Nephron (organoid): ENCODE measurements at regions not wholly inside any gene's neighbourhood (a gene's known extent, or its start where the extent isn't known, plus 50 kb on each side); places are given as distances from the start of the nearest gene placed in this dataset.
"Not testable (repeated sequence)": the region's sequence is repeated elsewhere in the genome, so short reads cannot be mapped to it uniquely, and the experiment has no call there.

ENCODE experiments used
- H3K27ac Mint-ChIP-seq, 3 experiments: 2 replicates each; pipeline ENCODE4 v1.8.0; 2020; ENCODE audit warnings: mixed read lengths in 3 of 3, mild to moderate bottlenecking in 2 of 3, moderate library complexity in 1 of 3
- H3K27me3 Mint-ChIP-seq: 2 replicates; pipeline ENCODE4 v1.8.0; 2021; ENCODE audit warnings: low read depth, mild to moderate bottlenecking, moderate library complexity, mixed read lengths
- H3K36me3 Mint-ChIP-seq: 2 replicates; pipeline ENCODE4 v1.8.0; 2020; ENCODE audit warnings: low read depth, mixed read lengths
- H3K4me1 Mint-ChIP-seq: 2 replicates; pipeline ENCODE4 v1.8.0; 2020; ENCODE audit warnings: mixed read lengths
- H3K4me3 Mint-ChIP-seq, 3 experiments: 2 replicates each; pipeline ENCODE4 v1.8.0; 2020; ENCODE audit warnings: mild to moderate bottlenecking in 3 of 3, mixed read lengths in 3 of 3, moderate library complexity in 2 of 3
- H3K9me3 Mint-ChIP-seq: 2 replicates; pipeline ENCODE4 v1.8.0; 2020; ENCODE audit warnings: mixed read lengths
- CTCF ChIP-seq, 3 experiments: fragments of 200-600 bp; sonication (generic); IDR thresholded peaks; one replicate each; pipeline ENCODE4 v1.5.0; 2021; ENCODE audit warnings: antibody characterized with exemption in 3 of 3; ENCODE audit not compliant: unreplicated experiment in 3 of 3

DNA sequence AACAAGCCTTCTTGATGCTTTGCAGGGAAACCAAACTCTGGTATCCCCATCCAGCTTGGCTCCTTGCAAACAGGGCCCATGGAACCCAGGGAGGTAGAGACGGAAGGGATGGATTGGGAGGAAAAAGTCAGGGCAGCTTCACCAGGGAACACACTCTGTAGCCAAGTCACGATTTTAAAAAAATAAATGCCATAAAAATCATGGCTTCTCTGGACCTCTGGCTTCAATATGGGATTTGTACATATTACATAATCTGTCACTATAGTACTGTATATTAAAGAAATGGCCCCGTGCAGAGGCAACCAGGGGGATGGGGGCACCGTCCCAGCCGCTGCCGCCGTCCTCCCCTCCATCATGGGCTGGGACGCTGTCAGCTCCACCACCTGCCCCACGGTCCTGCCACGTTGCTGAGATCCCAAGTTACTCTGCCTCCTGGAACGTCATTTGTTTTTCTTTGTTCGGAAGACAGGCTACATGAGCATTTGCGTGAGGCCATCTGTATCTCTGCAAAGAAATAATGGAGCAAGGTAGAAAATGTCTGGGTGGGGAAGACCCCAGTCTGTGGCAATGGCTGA, 313.3 kb downstream of the ZNF536 start:
- Mint-ChIP-seq H3K36me3 (no peaks in the 10 kb centered on the region), H3K27ac (peak overlapping the region; percentile 65 to 80 (median 76)), H3K4me3 (no peak overlapping the region), H3K4me1 (peaks cover 53% of the 10 kb centered on the region), H3K27me3 (peaks cover 13% of the 10 kb centered on the region), H3K9me3 (no peaks in the 10 kb centered on the region)
- TF ChIP-seq CTCF (IDR thresholded peaks at IDR 0.05; ENCODE audit: unreplicated experiment in 3 of 3): no peak

- peaks cover 12% of the 10 kb centered on the region for H3K27me3 Mint-ChIP-seq
- no peak overlapping the region for H3K27ac Mint-ChIP-seq
- H3K4me3 Mint-ChIP-seq: no peak overlapping the region
- no peaks in the 10 kb centered on the region for H3K36me3 Mint-ChIP-seq
- no peaks in the 10 kb centered on the region for H3K9me3 Mint-ChIP-seq
- no peak for TF ChIP-seq CTCF (IDR thresholded peaks at IDR 0.05; ENCODE audit: unreplicated experiment in 3 of 3)
- H3K4me1 Mint-ChIP-seq: peaks cover 47% of the 10 kb centered on the region
Observed at GRCh38 chr19:30684613-30685012, 312.4 kb downstream of the ZNF536 start.

GRCh38 chr19:30682999-30683536, 310.9 kb downstream of the ZNF536 start:
- peaks cover 8% of the 10 kb centered on the region for H3K27me3 Mint-ChIP-seq
- no peaks in the 10 kb centered on the region for H3K9me3 Mint-ChIP-seq
- peak; percentile 88 to 92 (median 92) for TF ChIP-seq CTCF (IDR thresholded peaks at IDR 0.05; ENCODE audit: unreplicated experiment in 3 of 3)
- peaks cover 41% of the 10 kb centered on the region for H3K4me1 Mint-ChIP-seq
- H3K36me3 Mint-ChIP-seq: no peaks in the 10 kb centered on the region
- peak overlapping the region; percentile 37 to 72 (median 66) for H3K27ac Mint-ChIP-seq
- peak overlapping the region in 1 of 3 experiments; percentile 56 for H3K4me3 Mint-ChIP-seq

- no peaks in the 10 kb centered on the region for H3K36me3 Mint-ChIP-seq
- H3K27ac Mint-ChIP-seq: peak overlapping the region; percentile 37 to 72 (median 66)
- no peaks in the 10 kb centered on the region for H3K9me3 Mint-ChIP-seq
- peaks cover 11% of the 10 kb centered on the region for H3K27me3 Mint-ChIP-seq
- H3K4me3 Mint-ChIP-seq: peak overlapping the region in 1 of 3 experiments; percentile 56
- TF ChIP-seq CTCF (IDR thresholded peaks at IDR 0.05; ENCODE audit: unreplicated experiment in 3 of 3): no peak
- H3K4me1 Mint-ChIP-seq: peaks cover 37% of the 10 kb centered on the region
Observed at GRCh38 chr19:30682146-30682998, 310.2 kb downstream of the ZNF536 start.

DNA sequence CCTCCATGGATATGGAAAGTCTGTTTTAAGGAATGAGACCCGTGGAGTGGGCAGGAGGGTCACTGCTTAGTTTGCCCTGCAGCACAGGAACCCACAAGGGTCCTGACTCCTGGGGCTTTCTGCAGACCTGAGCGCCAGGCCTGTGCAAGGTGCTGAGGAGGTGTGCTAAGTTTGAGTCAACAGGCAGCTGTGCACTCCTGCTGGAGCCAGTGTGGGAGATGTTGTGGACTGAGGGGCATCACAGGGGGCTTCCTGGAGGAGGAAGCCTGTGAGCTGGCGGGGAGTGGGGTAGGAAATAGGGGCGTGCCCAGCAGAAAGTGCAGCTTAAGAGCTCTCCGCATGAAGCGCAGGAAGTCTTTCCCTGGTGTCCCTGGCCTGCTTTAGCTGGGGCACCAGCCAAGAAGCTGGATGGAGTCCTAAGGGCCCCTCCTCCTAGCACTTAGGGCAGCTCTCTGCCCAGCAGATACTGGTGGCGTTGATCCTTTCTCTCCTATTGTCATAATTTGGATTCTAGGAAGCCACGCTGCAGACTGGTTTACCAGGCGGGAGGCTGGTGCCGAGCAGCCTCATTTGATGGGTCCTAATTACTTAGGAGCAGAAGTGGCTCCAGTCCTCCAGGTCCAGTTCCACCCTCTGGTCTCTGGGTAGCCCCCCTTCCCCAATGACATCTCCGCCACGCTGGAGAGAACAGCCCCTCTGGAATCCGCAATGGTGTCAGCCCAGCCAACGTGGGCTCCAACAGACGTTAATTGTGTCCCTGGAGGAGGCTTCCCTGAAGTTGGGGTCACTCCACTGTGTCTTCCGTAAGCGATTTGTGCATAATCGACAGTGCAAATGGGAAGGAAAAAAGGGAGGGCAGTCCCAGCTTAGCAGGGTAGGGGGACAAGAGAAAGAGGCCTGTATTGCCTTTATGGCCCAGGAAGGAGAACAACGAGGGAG, 309.2 kb downstream of the ZNF536 start:
- Mint-ChIP-seq H3K27ac (no peak overlapping the region), H3K4me3 (no peak overlapping the region), H3K4me1 (peaks cover 28% of the 10 kb centered on the region), H3K36me3 (no peaks in the 10 kb centered on the region), H3K27me3 (peaks cover 12% of the 10 kb centered on the region), H3K9me3 (no peaks in the 10 kb centered on the region)
- TF ChIP-seq CTCF (IDR thresholded peaks at IDR 0.05; ENCODE audit: unreplicated experiment in 3 of 3): no peak

DNA sequence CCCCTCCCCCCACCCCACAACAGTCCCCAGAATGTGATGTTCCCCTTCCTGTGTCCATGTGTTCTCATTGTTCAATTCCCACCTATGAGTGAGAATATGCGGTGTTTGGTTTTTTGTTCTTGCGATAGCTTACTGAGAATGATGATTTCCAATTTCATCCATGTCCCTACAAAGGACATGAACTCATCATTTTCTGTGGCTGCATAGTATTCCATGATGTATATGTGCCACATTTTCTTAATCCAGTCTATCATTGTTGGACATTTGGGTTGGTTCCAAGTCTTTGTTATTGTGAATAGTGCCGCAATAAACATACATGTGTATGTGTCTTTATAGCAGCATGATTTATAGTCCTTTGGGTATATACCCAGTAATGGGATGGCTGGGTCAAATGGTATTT, 308.2 kb downstream of the ZNF536 start:
- not testable (repeated sequence) for H3K27ac Mint-ChIP-seq, H3K9me3 Mint-ChIP-seq, H3K36me3 Mint-ChIP-seq, H3K4me3 Mint-ChIP-seq
- Mint-ChIP-seq H3K4me1 (peaks cover 18% of the 10 kb centered on the region), H3K27me3 (peaks cover 12% of the 10 kb centered on the region)
